ENCODE measurements at regions not wholly inside any gene's neighbourhood (a gene's known extent, or its start where the extent isn't known, plus 50 kb on each side); places are given as distances from the start of the nearest gene placed in this dataset.

GRCh38 chr5:51895834-51896233 lies 512.6 kb downstream of the ISL1 start:
- DNase-seq (ENCODE audit: low read depth, low spot score), result no peak

GRCh38 chr5:51902512-51902911 lies 519.3 kb downstream of the ISL1 start:
- no peak overlapping the region for H3K4me3 ChIP-seq (ENCODE audit: low read length)
- DNase-seq (ENCODE audit: low read depth, low spot score), result no peak

More at GRCh38 chr5:51895834-51896233, 512.6 kb downstream of the ISL1 start:
- no peak overlapping the region for H3K4me3 ChIP-seq (ENCODE audit: low read length)

GRCh38 chr5:51908215-51908614 lies 525.0 kb downstream of the ISL1 start:
- no peak for DNase-seq (ENCODE audit: low read depth, low spot score)
- no peak overlapping the region for H3K4me3 ChIP-seq (ENCODE audit: low read length)

GRCh38 chr5:51944500-51945125 lies 561.4 kb downstream of the ISL1 start:
- no peak for DNase-seq (ENCODE audit: low read depth, low spot score)
- no peak overlapping the region for H3K4me3 ChIP-seq (ENCODE audit: low read length)

- DNase-seq (ENCODE audit: low read depth, low spot score), result no peak
- no peak overlapping the region for H3K4me3 ChIP-seq (ENCODE audit: low read length)
Observed at GRCh38 chr5:51958473-51958872, 575.2 kb downstream of the ISL1 start.

GRCh38 chr5:51960617-51961121 lies 577.4 kb downstream of the ISL1 start:
- peak; percentile 14 for DNase-seq (ENCODE audit: low read depth, low spot score)
- no peak overlapping the region for H3K4me3 ChIP-seq (ENCODE audit: low read length)

GRCh38 chr5:51961154-51961562 lies 577.9 kb downstream of the ISL1 start:
- no peak overlapping the region for H3K4me3 ChIP-seq (ENCODE audit: low read length)
- DNase-seq (ENCODE audit: low read depth, low spot score), result no peak

DNA sequence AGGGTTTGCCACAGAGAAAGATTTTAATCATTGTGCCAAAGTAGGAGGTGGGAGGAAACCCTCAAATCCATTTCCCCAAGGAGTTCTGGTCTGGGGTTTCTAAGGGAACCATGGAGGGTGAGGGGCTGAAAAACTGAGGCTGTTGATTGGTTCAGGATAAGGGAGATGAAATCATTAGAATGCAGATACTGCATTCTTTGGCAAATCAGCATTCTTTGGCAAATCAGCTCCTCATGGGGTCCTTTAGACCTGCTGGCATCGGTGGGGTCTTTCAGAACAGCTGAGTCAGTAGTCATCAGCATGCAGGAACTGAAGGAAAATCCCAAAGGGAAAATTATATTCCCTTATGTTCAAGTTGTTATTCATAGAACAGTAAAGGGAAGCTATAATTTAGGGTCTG lies 585.5 kb downstream of the ISL1 start:
- no peak for DNase-seq (ENCODE audit: low read depth, low spot score)
- no peak overlapping the region for H3K4me3 ChIP-seq (ENCODE audit: low read length)

GRCh38 chr5:51974834-51975233 lies 591.6 kb downstream of the ISL1 start:
- H3K4me3 ChIP-seq (ENCODE audit: low read length), result no peak overlapping the region
- DNase-seq (ENCODE audit: low read depth, low spot score), result no peak

DNA sequence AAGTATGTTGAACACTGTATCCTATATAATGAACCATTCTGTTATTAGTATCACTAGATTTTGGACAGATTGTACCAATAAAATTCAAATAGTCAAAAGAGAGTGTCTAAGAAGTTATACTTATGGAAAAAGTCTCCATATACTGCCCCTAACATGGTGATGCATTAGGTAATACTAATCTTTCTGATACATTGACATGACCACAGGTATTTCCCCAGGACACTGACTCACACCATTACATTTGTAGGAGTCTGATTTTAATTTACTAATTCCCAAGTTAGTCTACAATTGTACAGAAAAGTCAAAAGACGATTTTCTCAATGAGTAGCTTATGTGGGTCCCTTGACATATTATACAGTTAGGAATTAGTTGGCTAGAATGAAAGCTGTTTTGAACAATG lies 593.8 kb downstream of the ISL1 start:
- DNase-seq (ENCODE audit: low read depth, low spot score), result no peak
- no peak overlapping the region for H3K4me3 ChIP-seq (ENCODE audit: low read length)

- no peak overlapping the region for H3K4me3 ChIP-seq (ENCODE audit: low read length)
- DNase-seq (ENCODE audit: low read depth, low spot score), result no peak
Observed at GRCh38 chr5:51983161-51983560, 599.9 kb downstream of the ISL1 start.

- DNase-seq (ENCODE audit: low read depth, low spot score), result no peak
- H3K4me3 ChIP-seq (ENCODE audit: low read length), result no peak overlapping the region
Observed at GRCh38 chr5:51986733-51987132, 603.5 kb downstream of the ISL1 start.

DNA sequence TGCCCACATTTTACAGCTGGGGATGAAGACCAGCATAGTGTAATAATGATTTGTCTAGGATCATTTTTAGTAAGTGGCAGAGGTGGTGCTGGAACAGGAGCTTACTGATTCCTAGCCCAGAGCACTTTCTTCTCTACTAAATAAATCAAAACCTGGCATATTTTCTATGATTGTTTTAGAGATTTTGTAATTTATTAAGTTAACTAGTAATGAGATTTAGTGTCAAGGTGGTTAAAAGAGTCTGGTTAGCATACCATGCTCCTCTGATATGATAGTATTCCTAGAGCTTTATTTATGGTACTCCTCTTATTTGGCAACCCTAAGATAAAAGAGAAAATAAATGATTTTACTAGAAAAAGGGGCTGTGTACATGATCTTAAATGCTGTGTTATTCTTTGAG lies 604.0 kb downstream of the ISL1 start:
- no peak for DNase-seq (ENCODE audit: low read depth, low spot score)
- no peak overlapping the region for H3K4me3 ChIP-seq (ENCODE audit: low read length)

- H3K4me3 ChIP-seq (ENCODE audit: low read length), result no peak overlapping the region
- no peak for DNase-seq (ENCODE audit: low read depth, low spot score)
Observed at GRCh38 chr5:51987669-51988209, 604.5 kb downstream of the ISL1 start.

- H3K4me3 ChIP-seq (ENCODE audit: low read length), result no peak overlapping the region
- DNase-seq (ENCODE audit: low read depth, low spot score), result no peak
Observed at GRCh38 chr5:51988634-51989033, 605.4 kb downstream of the ISL1 start.

- no peak overlapping the region for H3K4me3 ChIP-seq (ENCODE audit: low read length)
- DNase-seq (ENCODE audit: low read depth, low spot score), result no peak
Observed at GRCh38 chr5:51990241-51990640, 607.0 kb downstream of the ISL1 start.

DNA sequence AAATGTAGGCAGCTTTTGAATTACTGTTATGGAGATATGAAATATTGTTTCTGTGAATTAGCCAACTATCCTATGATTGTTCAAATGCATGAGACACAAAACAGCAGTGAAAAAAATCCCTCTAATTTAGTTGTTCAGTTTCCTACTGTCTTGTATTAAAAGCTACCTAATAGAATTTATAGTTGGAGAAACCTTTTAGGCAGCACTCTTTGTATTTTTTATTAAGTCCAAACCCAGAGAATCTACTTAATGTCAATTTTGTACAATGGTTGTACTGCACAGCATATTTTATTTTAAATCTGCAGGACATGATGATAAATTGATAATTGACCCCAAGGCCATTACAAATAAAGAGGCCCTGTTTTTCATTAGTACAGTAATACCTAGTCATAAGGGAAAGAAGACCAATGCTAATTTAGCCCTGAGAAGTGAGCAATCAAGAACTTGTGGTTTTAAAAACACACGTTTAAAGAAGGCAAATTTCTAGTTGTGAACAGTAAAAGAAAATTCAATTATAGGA lies 607.5 kb downstream of the ISL1 start:
- no peak for DNase-seq (ENCODE audit: low read depth, low spot score)
- no peak overlapping the region for H3K4me3 ChIP-seq (ENCODE audit: low read length)

GRCh38 chr5:51991940-51992339 lies 608.7 kb downstream of the ISL1 start:
- no peak overlapping the region for H3K4me3 ChIP-seq (ENCODE audit: low read length)
- DNase-seq (ENCODE audit: low read depth, low spot score), result no peak

DNA sequence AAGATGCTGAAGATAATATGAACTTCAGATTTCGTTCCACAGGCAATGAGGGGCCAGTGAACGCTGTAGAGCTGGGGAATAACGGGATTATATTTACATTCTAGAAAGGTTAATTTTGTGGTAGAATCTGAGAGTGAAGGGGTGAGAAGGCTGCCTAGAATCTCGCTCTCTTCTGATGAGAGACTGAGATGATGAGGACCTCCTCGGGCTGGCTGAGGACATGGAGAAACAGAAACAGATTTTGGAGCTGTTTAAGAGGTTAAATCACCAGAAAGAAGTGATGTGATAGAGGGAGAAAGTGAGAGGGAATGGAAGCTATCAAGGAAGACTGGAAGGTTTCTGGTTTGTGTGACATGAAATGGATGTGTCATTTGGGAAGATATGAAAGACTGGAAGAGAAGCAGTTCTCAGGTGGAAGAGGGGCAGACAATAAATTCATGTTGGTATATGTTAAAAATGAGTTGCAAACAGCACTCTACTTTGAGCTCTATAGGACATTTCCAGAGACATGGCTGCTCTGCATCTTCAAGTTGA lies 612.6 kb downstream of the ISL1 start:
- no peak for DNase-seq (ENCODE audit: low read depth, low spot score)
- no peak overlapping the region for H3K4me3 ChIP-seq (ENCODE audit: low read length)

DNA sequence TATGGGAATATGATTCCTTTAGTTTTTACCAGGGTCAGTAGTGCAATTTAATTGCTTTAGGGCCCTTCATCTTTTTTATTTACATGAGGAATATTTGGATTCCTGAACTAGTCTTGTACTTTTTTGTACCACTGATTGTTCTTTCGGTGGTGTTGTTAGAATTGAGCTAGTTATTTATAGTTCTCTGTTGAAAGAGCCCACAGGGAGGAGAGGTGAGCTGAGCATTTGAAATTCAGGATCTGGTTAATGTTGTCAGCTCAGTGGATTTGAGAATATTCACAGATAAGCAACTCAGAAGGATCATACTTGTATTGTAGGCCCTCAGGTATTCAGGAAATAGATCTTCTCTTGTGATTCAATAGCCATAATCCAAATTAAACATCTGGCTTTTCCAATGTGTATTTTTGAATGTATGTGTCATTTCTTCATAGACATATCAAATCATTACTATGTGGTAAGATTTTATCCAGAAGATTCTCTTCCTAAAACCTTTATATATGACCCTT lies 613.2 kb downstream of the ISL1 start:
- no peak overlapping the region for H3K4me3 ChIP-seq (ENCODE audit: low read length)
- no peak for DNase-seq (ENCODE audit: low read depth, low spot score)
